Gastrocnemius medialis (tissue), 4 donors: ENCODE measurements at regions not wholly inside any gene's neighbourhood (a gene's known extent, or its start where the extent isn't known, plus 50 kb on each side); places are given as distances from the start of the nearest gene placed in this dataset.

Experiments used
- CTCF ChIP-seq, 5 experiments: fragments of 450-650 bp in 3 of 5; fragments of 200-600 bp in 2 of 5; sonication (generic) in 2 of 5; IDR thresholded peaks in 4 of 5; conservative IDR thresholded peaks in 1 of 5; 1 replicate in 4 of 5; 2 replicates in 1 of 5; pipeline ENCODE4 v1.5.1; 2016 to 2019; ENCODE audit warnings: antibody characterized with exemption in 5 of 5, mild to moderate bottlenecking in 3 of 5, moderate library complexity in 3 of 5
- POLR2A ChIP-seq, 2 donors: fragments of 450-650 bp; IDR thresholded peaks; one replicate each; pipeline ENCODE4 v1.6.1; 2017; ENCODE audit warnings: antibody characterized with exemption in 2 of 2, mild to moderate bottlenecking in 2 of 2, moderate library complexity in 2 of 2

DNA sequence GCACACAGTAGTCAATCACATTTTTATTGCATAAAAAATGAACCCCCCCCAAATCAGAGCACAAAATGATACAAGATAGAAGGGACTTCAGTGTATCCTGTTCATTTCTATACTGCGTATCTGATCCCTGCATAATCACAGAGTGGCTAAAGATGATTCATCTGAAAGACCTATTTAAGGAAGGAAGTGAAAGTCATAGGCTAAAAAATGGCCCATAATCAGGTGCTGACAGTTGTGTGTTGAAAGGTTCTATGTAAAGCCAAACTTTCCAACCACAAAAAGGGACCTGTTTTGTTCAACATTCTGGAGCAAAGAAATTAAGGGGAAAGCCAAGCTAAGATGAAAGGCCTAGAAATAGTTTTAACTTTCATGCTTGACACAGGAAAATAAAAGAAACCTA lies 147.8 kb upstream of the ATP2B1 start:
- TF ChIP-seq CTCF (IDR thresholded peaks at IDR 0.05 in 4 of 5, conservative IDR thresholded peaks at IDR 0.05 in 1 of 5), result no peak
- TF ChIP-seq POLR2A (IDR thresholded peaks at IDR 0.05), result no peak
